GM12878 (cell line): ENCODE measurements at regions not wholly inside any gene's neighbourhood (a gene's known extent, or its start where the extent isn't known, plus 50 kb on each side); places are given as distances from the start of the nearest gene placed in this dataset.

Source experiments
- BRCA1 ChIP-seq: IDR thresholded peaks from 2 replicates; pipeline ENCODE4 v1.6.1; 2011; ENCODE audit warnings: low read depth, low read length, improper control_type of control experiment
- ESRRA ChIP-seq: IDR thresholded peaks from 2 replicates; pipeline ENCODE4 v1.6.1; 2012; ENCODE audit warnings: mild to moderate bottlenecking, low read length, improper control_type of control experiment
- EZH2 ChIP-seq: IDR thresholded peaks from 2 replicates; pipeline ENCODE4 v1.6.1; 2012; ENCODE audit warnings: low read depth, mild to moderate bottlenecking, control low read depth, inconsistent platforms, low read length, borderline replicate concordance; ENCODE audit not compliant: control insufficient read depth
- KLF5 ChIP-seq: fragments of 450-650 bp; IDR thresholded peaks from 2 replicates; pipeline ENCODE4 v1.6.1; 2014; ENCODE audit warnings: mild to moderate bottlenecking; ENCODE audit not compliant: partially characterized antibody
- NFXL1 ChIP-seq: fragments of 450-650 bp; IDR thresholded peaks from 2 replicates; pipeline ENCODE4 v1.6.1; 2017; ENCODE audit warnings: antibody characterized with exemption, mild to moderate bottlenecking, borderline replicate concordance
- POLR2A ChIP-seq: IDR thresholded peaks from 2 replicates; pipeline ENCODE4 v1.6.1; 2011; ENCODE audit warnings: low read depth, mild to moderate bottlenecking, low read length
- POLR2AphosphoS5 ChIP-seq: IDR thresholded peaks from 2 replicates; pipeline ENCODE4 v1.6.1; 2011; ENCODE audit warnings: mild to moderate bottlenecking, low read length, inconsistent platforms
- PRDM15 ChIP-seq: fragments of 450-650 bp; formaldehyde crosslinking; IDR thresholded peaks from 2 replicates; pipeline ENCODE4 v1.4.0; 2020; ENCODE audit warnings: mild to moderate bottlenecking, moderate library complexity
- RAD21 ChIP-seq: IDR thresholded peaks from 2 replicates; pipeline ENCODE4 v1.6.1; 2011; ENCODE audit warnings: mild to moderate bottlenecking, low read depth, low read length, moderate library complexity; ENCODE audit not compliant: insufficient read depth
- REST ChIP-seq: IDR thresholded peaks from 2 replicates; pipeline ENCODE4 v1.6.1; 2012; ENCODE audit warnings: mild to moderate bottlenecking, low read depth, low read length
- SIX5 ChIP-seq: IDR thresholded peaks from 2 replicates; pipeline ENCODE4 v1.6.1; 2011; ENCODE audit warnings: mild to moderate bottlenecking, low read depth, low read length, moderate library complexity; ENCODE audit not compliant: severe bottlenecking
- TBL1XR1 ChIP-seq: IDR thresholded peaks from 2 replicates; pipeline ENCODE4 v1.6.1; 2012; ENCODE audit warnings: low read depth, low read length, improper control_type of control experiment
- USF1 ChIP-seq: IDR thresholded peaks from 2 replicates; pipeline ENCODE4 v1.6.1; 2011; ENCODE audit warnings: borderline replicate concordance, low read depth, mild to moderate bottlenecking, moderate library complexity, mixed read lengths, low read length; ENCODE audit not compliant: insufficient read depth; ENCODE audit errors: extremely low read length
- ZBTB11 ChIP-seq: fragments of 450-650 bp; formaldehyde crosslinking; IDR thresholded peaks from 2 replicates; pipeline ENCODE4 v1.5.0; 2022; ENCODE audit warnings: mild to moderate bottlenecking, missing genetic modification characterization

- TF ChIP-seq NFXL1 (no peak), ESRRA (no peak), USF1 (no peak), EZH2 (no peak), POLR2A (no peak), ZBTB11 (CRISPR knock-in tag) (no peak), BRCA1 (no peak), POLR2AphosphoS5 (no peak), RAD21 (no peak), KLF5 (no peak), SIX5 (no peak), REST (no peak), TBL1XR1 (no peak), PRDM15 (CRISPR knock-in tag) (no peak)
Observed at GRCh38 chr7:42440951-42441350, 203.9 kb upstream of the GLI3 start.
